GM21381 (cell line): ENCODE measurements at regions not wholly inside any gene's neighbourhood (a gene's known extent, or its start where the extent isn't known, plus 50 kb on each side); places are given as distances from the start of the nearest gene placed in this dataset.
"Not testable (repeated sequence)": the region's sequence is repeated elsewhere in the genome, so short reads cannot be mapped to it uniquely, and the experiment has no call there.

Experiments used
- ATAC-seq: cut with Tn5 transposase; IDR thresholded peaks from one replicate; pipeline ENCODE4 v1.9.1; 2021; ENCODE audit warnings: mild to moderate bottlenecking, moderate library complexity; ENCODE audit not compliant: unreplicated experiment

- ATAC-seq = no peak
These were observed 697.5 kb upstream of the ADGRL4 start for GRCh38 chr1:79704067-79704466.

- not testable (repeated sequence) for ATAC-seq
These were observed 695.9 kb upstream of the ADGRL4 start for GRCh38 chr1:79702336-79702999.

- peak; percentile 91 for ATAC-seq
These were observed 688.6 kb upstream of the ADGRL4 start for GRCh38 chr1:79695138-79695537.

- ATAC-seq = peak; percentile 53
These were observed 687.7 kb upstream of the ADGRL4 start for GRCh38 chr1:79694241-79694640.

- no peak for ATAC-seq
These were observed 687.0 kb upstream of the ADGRL4 start for GRCh38 chr1:79693441-79694114.

GRCh38 chr1:79692519-79692918, 686.0 kb upstream of the ADGRL4 start:
- no peak for ATAC-seq

- ATAC-seq = no peak
These were observed 682.4 kb upstream of the ADGRL4 start for GRCh38 chr1:79688932-79689331.

GRCh38 chr1:79683420-79683819, 676.9 kb upstream of the ADGRL4 start:
- ATAC-seq = no peak

GRCh38 chr1:79682478-79682877, 675.9 kb upstream of the ADGRL4 start:
- no peak for ATAC-seq

- ATAC-seq = no peak
These were observed 674.9 kb upstream of the ADGRL4 start for GRCh38 chr1:79681382-79681781.

GRCh38 chr1:79679916-79680315, 673.4 kb upstream of the ADGRL4 start:
- ATAC-seq = no peak

- ATAC-seq = peak; percentile 92
These were observed 661.5 kb upstream of the ADGRL4 start for GRCh38 chr1:79667848-79668696.

- ATAC-seq = no peak
These were observed 660.6 kb upstream of the ADGRL4 start for GRCh38 chr1:79667166-79667565.

- no peak for ATAC-seq
These were observed 657.4 kb upstream of the ADGRL4 start for GRCh38 chr1:79663916-79664315.

GRCh38 chr1:79662596-79662995, 656.1 kb upstream of the ADGRL4 start:
- no peak for ATAC-seq

GRCh38 chr1:79660129-79660528, 653.6 kb upstream of the ADGRL4 start:
- no peak for ATAC-seq

GRCh38 chr1:79657951-79658658, 651.6 kb upstream of the ADGRL4 start:
- ATAC-seq = no peak

GRCh38 chr1:79655876-79656275, 649.3 kb upstream of the ADGRL4 start:
- ATAC-seq = no peak

GRCh38 chr1:79652426-79652825, 645.9 kb upstream of the ADGRL4 start:
- no peak for ATAC-seq

GRCh38 chr1:79648126-79648525, 641.6 kb upstream of the ADGRL4 start:
- no peak for ATAC-seq

GRCh38 chr1:79646880-79647279, 640.4 kb upstream of the ADGRL4 start:
- ATAC-seq = no peak
